ENCODE measurements at regions not wholly inside any gene's neighbourhood (a gene's known extent, or its start where the extent isn't known, plus 50 kb on each side); places are given as distances from the start of the nearest gene placed in this dataset.

- no peak overlapping the region for H3K4me3 ChIP-seq (ENCODE audit: low read depth, low read length)
- TF ChIP-seq CTCF (IDR thresholded peaks at IDR 0.05; ENCODE audit: low read depth, low read length), result no peak
These were observed 89.8 kb upstream of the DYRK2 start for GRCh38 chr12:67558775-67559174.

- TF ChIP-seq CTCF (IDR thresholded peaks at IDR 0.05; ENCODE audit: low read depth, low read length), result no peak
- no peak overlapping the region for H3K4me3 ChIP-seq (ENCODE audit: low read depth, low read length)
These were observed 88.8 kb upstream of the DYRK2 start for GRCh38 chr12:67559751-67560150.

- no peak for TF ChIP-seq CTCF (IDR thresholded peaks at IDR 0.05; ENCODE audit: low read depth, low read length)
- no peak overlapping the region for H3K4me3 ChIP-seq (ENCODE audit: low read depth, low read length)
These were observed 85.8 kb upstream of the DYRK2 start for GRCh38 chr12:67562513-67563287.

- TF ChIP-seq CTCF (IDR thresholded peaks at IDR 0.05; ENCODE audit: low read depth, low read length), result no peak
- H3K4me3 ChIP-seq (ENCODE audit: low read depth, low read length), result no peak overlapping the region
These were observed 80.5 kb upstream of the DYRK2 start for GRCh38 chr12:67568055-67568454.

- TF ChIP-seq CTCF (IDR thresholded peaks at IDR 0.05; ENCODE audit: low read depth, low read length), result no peak
- H3K4me3 ChIP-seq (ENCODE audit: low read depth, low read length), result no peak overlapping the region
These were observed 76.1 kb upstream of the DYRK2 start for GRCh38 chr12:67572492-67572891.

GRCh38 chr12:67573566-67573965 is 75.0 kb upstream of the DYRK2 start:
- H3K4me3 ChIP-seq (ENCODE audit: low read depth, low read length), result no peak overlapping the region
- no peak for TF ChIP-seq CTCF (IDR thresholded peaks at IDR 0.05; ENCODE audit: low read depth, low read length)

DNA sequence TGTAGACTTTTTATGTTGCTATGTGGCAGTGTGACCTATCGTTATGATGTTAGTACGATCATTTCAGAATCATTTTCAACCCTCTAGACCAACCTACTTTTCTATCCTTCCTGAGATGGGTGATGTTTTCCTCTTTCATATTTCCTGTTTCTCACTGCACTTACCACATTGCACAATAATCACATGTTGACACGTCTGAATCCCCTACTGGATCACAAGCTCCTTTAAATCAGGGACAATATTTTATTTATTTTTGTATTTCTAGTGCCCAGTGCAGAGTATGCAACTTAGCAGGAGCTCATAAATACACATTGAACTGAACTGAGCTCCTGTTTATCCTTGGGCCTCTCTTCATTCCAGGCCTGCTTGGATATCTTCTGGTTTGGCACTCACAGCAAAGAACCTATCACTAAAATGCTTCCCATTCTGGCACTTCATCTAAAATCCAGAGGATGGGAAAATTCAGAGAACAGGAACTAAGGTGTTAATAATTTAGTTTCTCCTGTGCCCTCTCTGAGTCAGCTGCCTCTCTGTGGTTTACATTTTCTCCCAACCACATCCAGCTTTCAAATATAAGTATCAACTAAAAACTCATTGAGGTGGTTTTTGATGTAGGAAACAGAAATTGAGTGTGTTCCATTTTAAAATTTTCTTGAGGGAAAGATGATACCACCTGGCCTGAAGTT is 69.4 kb upstream of the DYRK2 start:
- H3K4me3 ChIP-seq (ENCODE audit: low read depth, low read length), result no peak overlapping the region
- TF ChIP-seq CTCF (IDR thresholded peaks at IDR 0.05; ENCODE audit: low read depth, low read length), result no peak
